ENCODE measurements at regions not wholly inside any gene's neighbourhood (a gene's known extent, or its start where the extent isn't known, plus 50 kb on each side); places are given as distances from the start of the nearest gene placed in this dataset.

DNA sequence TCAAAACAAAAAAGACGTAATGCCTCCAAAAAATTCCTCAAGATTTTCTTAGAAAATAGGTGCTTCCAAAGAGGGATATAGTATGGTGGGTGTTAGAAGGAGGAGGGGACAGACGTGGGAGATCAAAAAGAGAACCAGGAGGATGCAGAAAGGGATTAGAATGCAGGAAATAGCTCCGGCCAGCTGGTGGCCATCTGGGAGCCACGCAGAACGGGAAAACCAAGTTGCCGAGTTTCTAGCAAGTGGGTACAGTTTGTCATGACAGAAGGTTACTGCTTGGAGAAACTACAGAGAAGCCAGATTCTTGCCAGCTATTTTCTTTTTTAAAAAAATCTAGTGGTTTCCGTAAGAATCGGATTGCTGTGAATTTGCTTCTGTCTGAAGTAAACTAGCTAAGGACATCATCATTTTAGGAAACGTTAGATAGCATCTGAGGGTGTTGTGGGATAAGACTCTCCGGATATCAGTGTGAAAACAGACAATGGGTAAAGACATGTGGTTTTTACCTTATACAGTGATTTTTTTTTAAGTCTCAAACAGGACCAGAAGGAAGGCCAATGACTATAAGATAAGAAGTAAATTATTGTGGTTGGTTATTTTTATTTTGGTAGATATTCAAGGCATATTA lies 104.9 kb downstream of the HSPH1 start:
- no peak overlapping the region for H3K4me3 ChIP-seq (ENCODE audit: low read length)

GRCh38 chr13:31055589-31055988 lies 106.1 kb downstream of the HSPH1 start:
- H3K27me3 ChIP-seq (ENCODE audit: control insufficient read depth, insufficient read depth, low read length) = peaks cover 2% of the 10 kb centered on the region

More for the DNA sequence above, 104.9 kb downstream of the HSPH1 start:
- H3K36me3 ChIP-seq (ENCODE audit: control insufficient read depth, insufficient read depth, low read length) = no peaks in the 10 kb centered on the region
- no peak overlapping the region for H3K27ac ChIP-seq (ENCODE audit: low read depth, low read length)
- no peak overlapping the region for H3K9ac ChIP-seq (ENCODE audit: low read length)
- peaks cover 2% of the 10 kb centered on the region for H3K27me3 ChIP-seq (ENCODE audit: control insufficient read depth, insufficient read depth, low read length)
- no peaks in the 10 kb centered on the region for H3K4me1 ChIP-seq (ENCODE audit: control insufficient read depth, insufficient read depth, low read length)

DNA sequence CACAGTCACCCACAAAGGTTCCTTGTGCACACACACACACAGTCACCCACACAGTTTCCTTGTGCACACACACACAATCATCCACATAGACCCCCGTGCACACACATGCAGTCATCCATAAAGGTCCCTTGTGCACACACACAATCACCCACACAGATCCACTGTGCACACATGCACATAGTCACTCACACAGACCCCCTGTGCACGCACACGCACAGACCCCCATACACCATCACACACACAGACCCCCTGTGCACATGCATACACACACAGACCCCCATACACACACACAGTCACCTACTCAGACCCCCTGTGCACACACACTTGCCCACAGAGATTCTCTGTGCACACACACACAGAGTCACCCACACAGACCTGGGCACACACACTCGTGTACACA lies 107.1 kb downstream of the HSPH1 start:
- no peaks in the 10 kb centered on the region for H3K4me1 ChIP-seq (ENCODE audit: control insufficient read depth, insufficient read depth, low read length)
- no peak overlapping the region for H3K27ac ChIP-seq (ENCODE audit: low read depth, low read length)
- H3K27me3 ChIP-seq (ENCODE audit: control insufficient read depth, insufficient read depth, low read length) = peaks cover 2% of the 10 kb centered on the region
- no peaks in the 10 kb centered on the region for H3K36me3 ChIP-seq (ENCODE audit: control insufficient read depth, insufficient read depth, low read length)
- no peak overlapping the region for H3K4me3 ChIP-seq (ENCODE audit: low read length)
- no peak overlapping the region for H3K9ac ChIP-seq (ENCODE audit: low read length)

More at GRCh38 chr13:31055589-31055988, 106.1 kb downstream of the HSPH1 start:
- Histone ChIP-seq H3K27ac (ENCODE audit: low read depth, low read length) (no peak overlapping the region), H3K36me3 (ENCODE audit: control insufficient read depth, insufficient read depth, low read length) (no peaks in the 10 kb centered on the region), H3K4me3 (ENCODE audit: low read length) (no peak overlapping the region), H3K9ac (ENCODE audit: low read length) (no peak overlapping the region), H3K4me1 (ENCODE audit: control insufficient read depth, insufficient read depth, low read length) (no peaks in the 10 kb centered on the region)

- Histone ChIP-seq H3K4me1 (ENCODE audit: control insufficient read depth, insufficient read depth, low read length) (no peaks in the 10 kb centered on the region), H3K27ac (ENCODE audit: low read depth, low read length) (no peak overlapping the region), H3K27me3 (ENCODE audit: control insufficient read depth, insufficient read depth, low read length) (peaks cover 2% of the 10 kb centered on the region), H3K9ac (ENCODE audit: low read length) (no peak overlapping the region), H3K4me3 (ENCODE audit: low read length) (no peak overlapping the region), H3K36me3 (ENCODE audit: control insufficient read depth, insufficient read depth, low read length) (no peaks in the 10 kb centered on the region)
Observed at GRCh38 chr13:31053896-31054295, 107.8 kb downstream of the HSPH1 start.

DNA sequence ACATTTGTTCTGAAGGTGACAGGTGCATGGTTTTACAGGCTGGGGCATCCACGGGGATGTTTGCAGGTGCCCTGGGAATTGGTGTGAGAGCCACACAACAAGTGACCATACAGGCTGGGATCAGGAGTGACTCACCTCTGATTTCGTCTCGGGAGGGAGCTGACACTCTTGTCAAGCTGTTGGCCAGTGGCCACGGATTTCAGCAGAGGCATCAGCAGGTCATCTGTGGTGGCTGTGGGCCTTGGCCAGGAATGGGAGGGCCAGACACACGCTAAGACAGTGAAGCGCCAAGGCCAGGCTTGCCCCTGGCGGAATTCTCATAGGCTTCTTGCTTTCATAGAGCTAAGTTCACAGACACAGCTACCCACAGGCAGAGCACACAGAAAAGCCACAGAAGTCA lies 108.6 kb downstream of the HSPH1 start:
- H3K4me3 ChIP-seq (ENCODE audit: low read length) = no peak overlapping the region
- no peak overlapping the region for H3K27ac ChIP-seq (ENCODE audit: low read depth, low read length)
- no peaks in the 10 kb centered on the region for H3K36me3 ChIP-seq (ENCODE audit: control insufficient read depth, insufficient read depth, low read length)
- H3K27me3 ChIP-seq (ENCODE audit: control insufficient read depth, insufficient read depth, low read length) = peaks cover 2% of the 10 kb centered on the region
- H3K4me1 ChIP-seq (ENCODE audit: control insufficient read depth, insufficient read depth, low read length) = no peaks in the 10 kb centered on the region
- H3K9ac ChIP-seq (ENCODE audit: low read length) = no peak overlapping the region

GRCh38 chr13:31052478-31052877 lies 109.2 kb downstream of the HSPH1 start:
- no peaks in the 10 kb centered on the region for H3K36me3 ChIP-seq (ENCODE audit: control insufficient read depth, insufficient read depth, low read length)
- no peak overlapping the region for H3K4me3 ChIP-seq (ENCODE audit: low read length)
- peaks cover 2% of the 10 kb centered on the region for H3K27me3 ChIP-seq (ENCODE audit: control insufficient read depth, insufficient read depth, low read length)
- H3K4me1 ChIP-seq (ENCODE audit: control insufficient read depth, insufficient read depth, low read length) = no peaks in the 10 kb centered on the region
- no peak overlapping the region for H3K9ac ChIP-seq (ENCODE audit: low read length)
- no peak overlapping the region for H3K27ac ChIP-seq (ENCODE audit: low read depth, low read length)

GRCh38 chr13:31051999-31052398 lies 109.7 kb downstream of the HSPH1 start:
- Histone ChIP-seq H3K4me3 (ENCODE audit: low read length) (no peak overlapping the region), H3K36me3 (ENCODE audit: control insufficient read depth, insufficient read depth, low read length) (no peaks in the 10 kb centered on the region), H3K27ac (ENCODE audit: low read depth, low read length) (no peak overlapping the region), H3K9ac (ENCODE audit: low read length) (no peak overlapping the region), H3K27me3 (ENCODE audit: control insufficient read depth, insufficient read depth, low read length) (peaks cover 2% of the 10 kb centered on the region), H3K4me1 (ENCODE audit: control insufficient read depth, insufficient read depth, low read length) (peaks cover 3% of the 10 kb centered on the region)

DNA sequence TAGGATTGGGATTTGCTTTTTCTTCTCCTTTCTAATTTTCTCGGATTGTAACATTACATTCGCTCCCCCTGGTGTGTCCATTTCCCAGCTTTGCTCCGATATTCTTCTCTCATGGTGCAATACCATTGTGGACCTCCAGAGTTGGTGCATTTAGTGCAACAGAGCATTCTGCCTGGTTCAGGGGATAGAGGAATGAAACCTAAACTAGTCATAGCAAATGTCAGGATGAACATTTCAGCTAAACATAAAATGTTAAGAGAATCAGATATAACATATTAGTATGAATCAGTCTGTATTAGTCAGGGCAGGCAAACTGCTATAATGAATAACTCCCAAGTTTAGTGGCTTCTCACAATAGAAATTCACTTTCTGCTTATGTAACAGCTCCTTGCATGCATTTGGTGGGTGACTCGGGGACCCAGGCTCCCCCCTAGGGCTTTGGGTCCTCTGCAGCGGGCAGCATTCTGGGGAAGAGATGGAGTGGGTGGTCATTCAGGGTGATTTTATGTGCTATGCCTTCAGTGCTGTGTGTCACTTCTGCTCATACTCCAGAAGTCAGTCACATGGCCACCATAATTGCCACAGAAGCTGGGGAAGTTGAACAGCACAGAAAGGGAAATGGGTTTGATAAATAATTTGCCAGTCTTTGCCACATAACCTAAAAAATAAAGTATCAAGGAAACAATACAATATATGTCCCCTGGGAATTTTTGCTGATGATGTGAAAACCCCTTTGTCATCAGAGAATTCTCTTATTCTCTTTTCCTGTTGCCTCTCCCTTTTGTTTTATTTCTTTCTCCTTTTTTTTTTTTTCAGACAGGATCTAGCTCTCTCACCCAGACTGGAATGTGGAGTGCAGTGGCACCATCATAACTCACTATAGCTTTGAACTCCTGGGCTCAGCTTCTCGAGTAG lies 111.0 kb downstream of the HSPH1 start:
- Histone ChIP-seq H3K27me3 (ENCODE audit: control insufficient read depth, insufficient read depth, low read length) (peaks cover 2% of the 10 kb centered on the region), H3K4me3 (ENCODE audit: low read length) (no peak overlapping the region), H3K4me1 (ENCODE audit: control insufficient read depth, insufficient read depth, low read length) (peaks cover 7% of the 10 kb centered on the region), H3K36me3 (ENCODE audit: control insufficient read depth, insufficient read depth, low read length) (no peaks in the 10 kb centered on the region), H3K27ac (ENCODE audit: low read depth, low read length) (no peak overlapping the region), H3K9ac (ENCODE audit: low read length) (no peak overlapping the region)

DNA sequence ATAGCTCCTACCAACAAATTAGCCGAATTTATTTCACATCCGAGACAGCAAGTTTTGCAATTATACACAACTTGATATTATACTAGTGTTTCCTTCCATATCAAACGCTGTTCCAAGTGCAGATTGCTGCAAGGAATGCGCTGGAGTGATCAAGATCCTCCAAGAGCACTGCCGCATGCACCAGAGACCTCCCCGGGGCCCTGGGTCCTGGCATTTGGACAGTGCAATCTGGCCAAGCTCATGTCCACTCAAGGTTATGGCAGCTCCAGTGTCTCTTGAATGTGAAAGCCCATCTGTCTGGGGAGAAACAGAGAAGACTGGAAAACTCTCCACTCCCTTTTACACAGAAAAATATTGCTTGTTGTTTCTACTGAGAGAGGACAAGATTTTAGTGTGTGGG lies 111.9 kb downstream of the HSPH1 start:
- Histone ChIP-seq H3K9ac (ENCODE audit: low read length) (no peak overlapping the region), H3K27ac (ENCODE audit: low read depth, low read length) (no peak overlapping the region), H3K36me3 (ENCODE audit: control insufficient read depth, insufficient read depth, low read length) (no peaks in the 10 kb centered on the region), H3K4me3 (ENCODE audit: low read length) (no peak overlapping the region), H3K4me1 (ENCODE audit: control insufficient read depth, insufficient read depth, low read length) (peaks cover 7% of the 10 kb centered on the region), H3K27me3 (ENCODE audit: control insufficient read depth, insufficient read depth, low read length) (peaks cover 2% of the 10 kb centered on the region)

DNA sequence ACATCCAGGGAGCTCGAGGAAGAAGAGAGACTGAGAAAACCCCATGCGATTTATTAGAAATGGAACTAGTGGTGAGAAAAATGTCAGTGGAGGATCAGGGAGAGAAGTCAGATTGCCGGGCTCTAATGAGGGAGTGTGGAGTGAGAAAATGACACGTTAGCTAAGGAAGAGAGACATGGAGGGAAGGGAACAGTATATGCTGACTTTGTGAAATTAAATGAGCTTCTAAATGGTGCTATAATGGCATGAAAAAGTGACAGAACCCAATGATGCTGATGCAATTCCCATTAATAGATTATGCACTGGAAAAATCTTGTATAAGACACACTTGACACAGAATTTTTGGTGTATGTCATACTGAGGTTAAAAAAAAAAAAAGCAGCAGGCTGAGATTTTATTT lies 112.6 kb downstream of the HSPH1 start:
- H3K36me3 ChIP-seq (ENCODE audit: control insufficient read depth, insufficient read depth, low read length) = no peaks in the 10 kb centered on the region
- peaks cover 7% of the 10 kb centered on the region for H3K4me1 ChIP-seq (ENCODE audit: control insufficient read depth, insufficient read depth, low read length)
- peaks cover 2% of the 10 kb centered on the region for H3K27me3 ChIP-seq (ENCODE audit: control insufficient read depth, insufficient read depth, low read length)
- no peak overlapping the region for H3K4me3 ChIP-seq (ENCODE audit: low read length)
- no peak overlapping the region for H3K27ac ChIP-seq (ENCODE audit: low read depth, low read length)
- no peak overlapping the region for H3K9ac ChIP-seq (ENCODE audit: low read length)

GRCh38 chr13:31048521-31048920 lies 113.2 kb downstream of the HSPH1 start:
- no peak overlapping the region for H3K27ac ChIP-seq (ENCODE audit: low read depth, low read length)
- no peak overlapping the region for H3K9ac ChIP-seq (ENCODE audit: low read length)
- peaks cover 2% of the 10 kb centered on the region for H3K27me3 ChIP-seq (ENCODE audit: control insufficient read depth, insufficient read depth, low read length)
- no peaks in the 10 kb centered on the region for H3K36me3 ChIP-seq (ENCODE audit: control insufficient read depth, insufficient read depth, low read length)
- peaks cover 7% of the 10 kb centered on the region for H3K4me1 ChIP-seq (ENCODE audit: control insufficient read depth, insufficient read depth, low read length)
- no peak overlapping the region for H3K4me3 ChIP-seq (ENCODE audit: low read length)

DNA sequence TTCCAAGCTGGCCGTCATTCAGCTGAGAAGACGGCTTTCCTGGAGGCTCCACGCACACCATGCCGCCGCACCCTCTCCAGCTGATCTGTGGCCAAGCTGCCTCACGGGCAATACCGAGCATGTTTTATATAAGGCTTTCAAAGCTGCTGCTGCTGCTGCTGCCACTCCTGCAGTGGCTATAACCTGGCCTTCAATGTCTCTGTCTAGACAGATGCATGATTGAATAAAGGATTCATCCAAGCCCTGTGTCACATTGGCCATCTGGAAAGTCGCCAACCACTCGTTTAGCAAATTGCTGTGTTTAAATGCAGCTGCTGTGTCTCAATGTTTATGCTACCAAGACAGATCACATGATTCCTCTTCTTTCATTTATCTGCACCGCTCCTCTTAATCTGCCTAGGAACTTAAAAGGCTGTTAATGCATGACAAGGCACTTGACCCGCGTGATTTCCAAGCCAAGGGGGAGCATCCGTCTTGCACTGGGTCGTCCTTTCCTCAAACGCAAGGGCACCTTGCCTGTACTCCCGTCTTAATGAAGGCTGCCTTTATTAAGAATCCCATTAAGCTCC lies 114.3 kb downstream of the TEX26 start:
- Histone ChIP-seq H3K36me3 (ENCODE audit: control insufficient read depth, insufficient read depth, low read length) (no peaks in the 10 kb centered on the region), H3K4me1 (ENCODE audit: control insufficient read depth, insufficient read depth, low read length) (peaks cover 7% of the 10 kb centered on the region), H3K4me3 (ENCODE audit: low read length) (peak overlapping the region; percentile 10), H3K9ac (ENCODE audit: low read length) (no peak overlapping the region), H3K27me3 (ENCODE audit: control insufficient read depth, insufficient read depth, low read length) (peaks cover under 1% of the 10 kb centered on the region), H3K27ac (ENCODE audit: low read depth, low read length) (no peak overlapping the region)
